ENCODE measurements at regions not wholly inside any gene's neighbourhood (a gene's known extent, or its start where the extent isn't known, plus 50 kb on each side); places are given as distances from the start of the nearest gene placed in this dataset.
A peak's percentile ranks its signal among the peaks of the same experiment; 100 is the strongest.
"Not testable (repeated sequence)": the region's sequence is repeated elsewhere in the genome, so short reads cannot be mapped to it uniquely, and the experiment has no call there.

DNA sequence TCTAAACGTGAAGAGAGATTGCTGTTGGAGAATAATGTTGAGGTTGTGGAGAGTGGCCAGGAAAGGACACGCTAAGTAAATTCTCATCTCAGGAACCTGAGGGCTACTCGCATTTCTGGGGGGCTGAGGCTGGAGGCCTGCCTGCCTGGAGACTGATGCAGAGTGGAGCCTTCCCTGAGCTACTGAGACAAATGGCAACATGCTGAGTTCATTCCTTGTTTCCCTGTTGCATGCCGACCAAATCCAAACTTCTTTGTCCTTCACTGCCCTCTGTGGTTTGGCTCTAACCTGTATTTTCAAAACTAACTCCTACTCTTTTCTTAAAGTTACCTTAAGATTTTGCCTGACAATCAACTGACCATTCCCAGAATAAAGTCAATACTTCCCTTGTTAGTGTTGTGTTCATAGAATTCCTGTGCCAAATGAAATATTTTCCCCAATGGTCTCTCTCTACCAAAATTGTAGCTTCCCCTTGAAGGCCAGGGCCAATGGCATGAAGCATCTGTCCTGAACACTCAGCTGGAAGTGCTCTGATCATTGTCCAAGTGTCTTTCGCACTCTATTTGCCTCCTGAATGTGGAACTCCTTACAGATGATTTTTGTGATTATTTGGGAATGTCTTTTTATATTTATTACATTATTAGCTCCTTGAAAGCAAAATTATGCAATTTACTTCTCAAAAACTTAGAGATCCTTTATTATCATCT lies 1085.6 kb downstream of the SOCS6 start:
- peak; percentile 3 for DNase-seq (ENCODE audit: low read depth)

DNA sequence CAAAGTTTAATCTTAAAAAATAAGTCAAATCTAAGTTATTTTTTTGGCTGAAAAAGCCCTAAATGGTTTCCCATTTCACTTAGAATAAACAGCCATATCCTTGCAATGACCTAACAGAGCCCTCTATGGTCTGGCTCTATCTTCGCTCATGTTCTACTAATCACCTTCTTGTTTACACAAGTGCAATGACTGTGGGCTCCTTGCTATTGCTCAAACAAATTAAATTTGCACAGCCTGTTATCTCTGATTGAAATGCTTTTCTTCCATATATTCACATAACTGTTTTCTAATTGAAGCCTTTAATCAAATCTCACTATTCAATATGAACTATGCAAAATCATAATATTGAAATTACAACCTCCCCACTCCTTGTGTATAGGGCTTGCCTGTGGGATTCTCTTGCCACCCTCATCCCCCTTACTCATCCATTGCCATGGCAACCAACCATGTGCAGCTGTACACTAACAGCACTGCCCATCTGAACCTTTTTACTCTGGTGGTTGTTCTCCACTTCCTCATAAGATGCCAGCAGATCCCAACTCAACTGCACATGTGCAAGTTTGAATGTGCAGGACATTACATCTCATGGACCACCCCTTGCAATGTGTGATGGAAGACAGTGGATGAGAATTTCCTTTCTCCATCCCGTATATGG lies 1083.2 kb downstream of the SOCS6 start:
- peak; percentile 59 for DNase-seq (ENCODE audit: low read depth)

DNA sequence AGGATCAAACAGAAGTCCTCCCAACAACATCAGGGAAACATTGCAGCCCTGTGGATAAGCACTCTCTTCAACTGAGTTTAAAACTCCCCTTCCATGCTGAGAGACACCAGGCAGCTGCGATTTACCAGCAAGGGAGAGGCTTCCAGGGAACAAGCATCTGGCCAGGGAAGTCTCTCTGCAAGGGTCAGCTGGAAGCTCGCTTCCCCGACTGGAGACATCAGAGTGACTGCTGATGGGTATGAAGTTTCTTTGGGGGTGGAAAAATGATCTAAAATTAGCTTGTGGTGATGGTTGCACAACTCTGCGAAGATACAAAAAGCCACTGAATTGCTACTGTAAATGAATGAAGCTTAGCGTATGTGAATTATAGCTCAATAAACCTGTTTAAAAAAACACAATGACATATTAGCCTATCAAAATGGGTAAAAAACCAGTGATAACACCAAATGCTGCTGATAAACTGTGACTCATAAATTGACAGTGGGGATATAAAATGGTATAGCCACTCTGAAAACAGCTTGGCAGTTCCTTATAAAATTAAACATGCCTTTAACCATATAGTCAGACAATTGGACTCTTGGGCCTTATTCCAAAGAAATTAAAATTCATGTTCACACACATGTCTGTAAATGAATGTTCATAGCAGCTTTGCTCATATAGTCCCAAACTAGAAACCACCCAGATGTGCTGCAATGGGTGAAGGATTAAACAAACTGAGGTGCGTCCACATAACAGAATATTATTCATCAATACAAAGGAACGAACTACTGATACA lies 1082.0 kb downstream of the SOCS6 start:
- peak; percentile 1 for DNase-seq (ENCODE audit: low read depth)

- no peak for DNase-seq (ENCODE audit: low read depth)
These were observed 1081.2 kb downstream of the SOCS6 start for GRCh38 chr18:71370095-71370494.

DNA sequence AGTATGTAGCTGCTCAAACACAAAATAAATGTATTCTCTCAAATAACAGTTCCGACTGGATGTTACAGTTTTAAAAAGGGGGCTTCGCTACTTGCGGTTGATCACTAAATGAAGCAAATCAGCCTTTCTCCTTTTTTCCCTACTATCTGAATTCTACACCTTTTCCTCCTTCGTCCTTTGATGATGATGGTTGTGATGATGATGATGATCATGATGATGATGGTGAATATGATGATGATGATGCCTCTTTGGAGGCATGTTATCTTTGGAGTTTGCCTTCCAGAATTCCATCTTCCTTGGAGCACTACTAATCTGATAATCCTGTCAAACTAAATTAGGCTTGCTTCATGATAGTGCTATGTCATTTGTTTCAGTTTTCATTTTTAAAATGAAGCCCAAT lies 1073.3 kb downstream of the SOCS6 start:
- no peak for DNase-seq (ENCODE audit: low read depth)

GRCh38 chr18:71355599-71355998 lies 1066.8 kb downstream of the SOCS6 start:
- DNase-seq (ENCODE audit: low read depth), result peak; percentile 46

- no peak for DNase-seq (ENCODE audit: low read depth)
These were observed 1063.8 kb downstream of the SOCS6 start for GRCh38 chr18:71352618-71353017.

GRCh38 chr18:71336576-71337210 lies 1047.8 kb downstream of the SOCS6 start:
- DNase-seq (ENCODE audit: low read depth), result no peak

GRCh38 chr18:71329563-71329962 lies 1040.7 kb downstream of the SOCS6 start:
- DNase-seq (ENCODE audit: low read depth), result no peak

DNA sequence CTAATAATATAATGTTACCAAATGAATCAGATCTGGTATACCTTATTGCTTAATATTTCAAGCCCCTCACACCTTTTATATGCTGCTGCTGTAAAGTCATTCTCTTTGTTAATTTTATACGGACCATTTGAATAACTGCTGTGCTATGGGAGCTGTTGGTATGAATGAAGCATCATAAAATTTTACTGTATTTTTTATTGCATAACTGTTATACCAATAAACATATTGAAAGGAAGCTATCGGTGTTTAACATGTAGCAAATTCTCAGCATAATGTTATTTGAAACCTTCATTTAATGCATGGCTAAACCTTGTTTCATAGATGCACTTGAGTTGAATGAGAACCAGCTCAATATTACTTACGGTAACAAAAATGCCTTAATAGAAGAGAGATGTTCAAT lies 1040.3 kb downstream of the SOCS6 start:
- no peak for DNase-seq (ENCODE audit: low read depth)

DNA sequence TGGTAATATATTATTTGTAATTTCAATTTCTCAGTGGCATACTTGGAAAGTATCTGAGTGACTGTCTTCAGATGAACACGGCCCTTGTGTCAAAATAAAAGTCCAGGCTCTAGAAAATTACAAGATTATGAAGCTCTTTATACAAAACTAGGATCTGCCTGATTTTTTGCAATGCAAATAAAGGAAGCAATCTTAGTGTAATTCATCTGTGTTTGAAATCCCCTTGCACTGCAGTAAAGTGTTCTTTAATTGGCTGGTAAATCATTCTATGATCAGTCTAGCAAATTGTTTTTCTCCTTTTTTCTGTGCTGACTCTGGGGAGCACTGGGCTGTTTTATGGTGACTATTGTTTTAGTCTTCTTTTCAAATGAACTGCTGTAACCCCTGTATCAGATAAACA lies 1039.0 kb downstream of the SOCS6 start:
- no peak for DNase-seq (ENCODE audit: low read depth)

- DNase-seq (ENCODE audit: low read depth), result no peak
These were observed 1038.6 kb downstream of the SOCS6 start for GRCh38 chr18:71327441-71327840.

DNA sequence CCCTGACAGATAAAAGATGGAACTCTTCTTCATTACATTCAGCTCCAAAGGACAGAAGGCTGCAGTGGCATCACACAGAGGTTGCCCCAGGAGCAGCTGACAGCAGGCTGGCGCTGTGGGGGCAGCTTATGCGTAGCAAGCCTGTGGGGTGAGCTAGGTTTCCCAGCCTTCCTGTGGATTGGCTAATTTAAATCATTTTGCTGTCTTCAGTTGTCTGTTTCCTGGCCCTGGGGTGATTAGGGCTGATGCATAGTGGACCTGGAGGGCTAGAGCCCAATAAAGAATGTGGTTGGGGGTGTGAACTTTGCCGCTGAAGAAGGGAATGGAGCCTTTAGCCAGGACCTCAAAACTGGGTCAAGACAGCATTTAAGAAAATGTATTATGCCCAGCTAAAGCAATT lies 1038.0 kb downstream of the SOCS6 start:
- DNase-seq (ENCODE audit: low read depth), result no peak

GRCh38 chr18:71324356-71324755 lies 1035.5 kb downstream of the SOCS6 start:
- no peak for DNase-seq (ENCODE audit: low read depth)

- DNase-seq (ENCODE audit: low read depth), result no peak
These were observed 1033.4 kb downstream of the SOCS6 start for GRCh38 chr18:71322201-71322600.

GRCh38 chr18:71321319-71321718 lies 1032.5 kb downstream of the SOCS6 start:
- DNase-seq (ENCODE audit: low read depth), result no peak

GRCh38 chr18:71304856-71305255 lies 1016.0 kb downstream of the SOCS6 start:
- no peak for DNase-seq (ENCODE audit: low read depth)

- DNase-seq (ENCODE audit: low read depth), result not testable (repeated sequence)
These were observed 1014.9 kb downstream of the SOCS6 start for GRCh38 chr18:71303743-71304142.

DNA sequence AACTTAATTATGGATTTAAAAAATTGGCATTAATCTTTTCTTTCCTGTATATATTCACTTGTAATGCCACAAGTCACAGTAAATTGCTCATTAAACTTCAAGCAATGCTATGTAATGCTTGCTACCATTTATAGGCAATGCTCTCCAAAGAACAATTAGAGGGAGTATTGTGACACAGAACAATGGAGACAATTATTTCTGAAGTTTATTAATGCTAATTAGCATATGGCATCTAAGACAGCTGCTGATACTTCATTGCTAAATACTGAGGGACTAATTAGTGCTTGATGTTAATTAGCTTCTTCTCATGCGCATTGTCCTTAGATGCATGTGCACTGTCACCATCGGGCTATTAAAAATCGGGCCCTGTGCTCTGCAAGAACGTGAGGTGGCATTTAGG lies 1012.8 kb downstream of the SOCS6 start:
- DNase-seq (ENCODE audit: low read depth), result no peak

DNA sequence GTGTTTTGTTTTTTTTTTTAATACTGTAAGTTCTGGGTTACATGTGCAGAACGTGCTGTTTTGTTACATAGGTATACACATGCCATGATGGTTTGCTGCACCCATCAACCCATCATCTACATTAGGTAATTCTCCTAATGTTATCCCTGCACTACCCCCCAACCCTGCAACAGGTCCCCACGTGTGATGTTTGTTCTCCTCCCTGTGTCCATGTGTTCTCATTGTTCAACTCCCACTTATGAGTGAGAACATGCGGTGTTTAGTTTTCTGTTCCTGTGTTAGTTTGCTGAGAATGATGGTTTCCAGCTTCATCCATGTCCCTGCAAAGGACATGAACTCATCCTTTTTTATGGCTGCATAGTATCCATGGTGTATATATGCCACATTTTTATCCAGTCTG lies 1005.4 kb downstream of the SOCS6 start:
- DNase-seq (ENCODE audit: low read depth), result not testable (repeated sequence)

DNA sequence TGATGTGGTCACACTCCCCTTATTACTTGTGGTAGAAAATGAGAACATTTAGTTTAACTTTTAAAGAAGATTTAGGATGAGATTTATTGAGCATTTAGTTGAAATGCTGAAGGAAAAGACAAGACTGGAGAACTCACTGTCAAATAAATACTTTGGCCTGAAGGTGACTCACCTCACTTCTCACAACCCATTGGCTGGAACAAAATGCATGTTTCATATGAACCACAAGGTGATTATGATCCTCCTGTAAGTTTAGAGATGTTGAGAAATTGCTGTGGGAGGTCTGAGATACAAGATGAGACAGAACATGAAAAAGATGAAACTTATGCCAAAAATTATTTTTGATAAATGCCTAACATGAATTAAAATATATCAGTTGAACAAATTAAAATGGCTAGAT lies 1004.5 kb downstream of the SOCS6 start:
- DNase-seq (ENCODE audit: low read depth), result peak; percentile 11

DNA sequence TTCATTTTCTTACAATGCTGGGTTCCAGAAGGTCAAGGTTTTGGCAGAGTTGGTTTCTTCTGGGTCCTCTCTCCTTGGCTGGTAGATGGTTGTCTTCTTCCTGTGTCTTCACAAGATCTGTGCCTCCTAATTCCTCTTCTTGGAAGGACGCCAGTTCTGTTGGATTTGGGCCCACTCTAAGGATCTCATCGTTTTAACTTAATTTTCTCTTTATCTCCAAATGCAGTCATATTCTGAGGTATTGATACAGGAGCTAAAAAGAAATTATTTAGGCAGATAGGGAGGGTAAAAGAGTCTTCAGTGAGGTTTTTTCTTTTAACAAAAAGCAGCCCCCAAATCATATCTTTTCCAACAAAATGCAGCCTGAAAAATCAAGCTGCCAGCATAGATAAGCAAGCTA lies 998.4 kb downstream of the SOCS6 start:
- no peak for DNase-seq (ENCODE audit: low read depth)
